T-cell (primary cell): ENCODE measurements at regions not wholly inside any gene's neighbourhood (a gene's known extent, or its start where the extent isn't known, plus 50 kb on each side); places are given as distances from the start of the nearest gene placed in this dataset.

Experiments
- ATAC-seq, 4 experiments: fragments of 200-7000 bp in 3 of 4; fragments of 150-1000 bp in 1 of 4; cut with Tn5 transposase; replicated peaks in 1 of 4; 1 replicate in 3 of 4; 2 replicates in 1 of 4; pipeline ENCODE4 v1.10.0; 2021; ENCODE audit warnings: moderate library complexity in 3 of 4, mild to moderate bottlenecking in 2 of 4, moderate number of reproducible peaks in 1 of 4
- CTCF ChIA-PET, 2 donors: fragments of 300-600 bp; sonication (Branson Sonifier 250); formaldehyde crosslinking; loops; one replicate each; lab custom pipeline; 2022; ENCODE audit warnings: antibody characterized with exemption in 2 of 2; lab: Charles Lee
- POLR2A ChIA-PET, 2 donors: fragments of 300-600 bp; sonication (Branson Sonifier 250); formaldehyde crosslinking; loops; one replicate each; lab custom pipeline; 2022; ENCODE audit warnings: antibody characterized with exemption in 2 of 2; lab: Charles Lee
- DNase-seq, 35 experiments: peaks; one replicate each; pipeline versions ENCODE4 v3.0.0 to v3.0.0-alpha.2; 2013 to 2023
- H3K27ac ChIP-seq: one replicate; pipeline ENCODE4 v1.5.1; 2013; ENCODE audit warnings: low read length
- H3K27me3 ChIP-seq, 2 experiments: replicated peaks in 1 of 2; 1 replicate in 1 of 2; 2 replicates in 1 of 2; pipeline versions ENCODE4 v1.6.1 to v1.7.0; 2013; ENCODE audit warnings: low read length in 1 of 2, mixed read lengths in 1 of 2; ENCODE audit not compliant: control insufficient read depth in 2 of 2, insufficient read depth in 2 of 2; ENCODE audit errors: extremely low read depth in 1 of 2
- H3K36me3 ChIP-seq, 2 donors: 1 replicate in 1 of 2; 2 replicates in 1 of 2; pipeline versions ENCODE4 v1.6.1 to v1.7.0; 2013; ENCODE audit warnings: low read length in 1 of 2; ENCODE audit not compliant: control insufficient read depth in 2 of 2, insufficient read depth in 1 of 2; ENCODE audit errors: extremely low read depth in 1 of 2
- H3K4me1 ChIP-seq, 2 experiments: 1 replicate in 1 of 2; 2 replicates in 1 of 2; pipeline versions ENCODE4 v1.6.1 to v1.7.0; 2013; ENCODE audit warnings: low read length in 2 of 2, mixed read lengths in 1 of 2; ENCODE audit not compliant: insufficient read depth in 2 of 2, control insufficient read depth in 1 of 2; ENCODE audit errors: extremely low read depth in 1 of 2
- H3K4me3 ChIP-seq, 2 donors: 1 replicate in 1 of 2; 2 replicates in 1 of 2; pipeline versions ENCODE4 v1.5.1 to v1.7.0; 2013; ENCODE audit warnings: mild to moderate bottlenecking in 2 of 2, low read length in 1 of 2, moderate library complexity in 1 of 2; ENCODE audit not compliant: control insufficient read depth in 1 of 2; ENCODE audit errors: extremely low read depth in 1 of 2
- H3K9me3 ChIP-seq: 2 replicates; pipeline ENCODE4 v1.7.0; 2013
- H3K27ac Mint-ChIP-seq, 2 donors: one replicate each; pipeline ENCODE4 v1.8.0; 2020 to 2021; ENCODE audit warnings: mild to moderate bottlenecking in 2 of 2, mixed read lengths in 2 of 2
- H3K27me3 Mint-ChIP-seq, 2 donors: one replicate each; pipeline ENCODE4 v1.8.0; 2021 to 2022; ENCODE audit warnings: mixed read lengths in 2 of 2
- H3K36me3 Mint-ChIP-seq: one replicate; pipeline ENCODE4 v1.8.0; 2021; ENCODE audit warnings: mixed read lengths
- H3K4me1 Mint-ChIP-seq, 3 donors: one replicate each; pipeline ENCODE4 v1.8.0; 2020 to 2022; ENCODE audit warnings: mixed read lengths in 3 of 3, mild to moderate bottlenecking in 1 of 3
- H3K4me3 Mint-ChIP-seq, 3 donors: one replicate each; pipeline ENCODE4 v1.8.0; 2020 to 2022; ENCODE audit warnings: mild to moderate bottlenecking in 3 of 3, mixed read lengths in 3 of 3, moderate library complexity in 3 of 3
- H3K9me3 Mint-ChIP-seq, 3 donors: one replicate each; pipeline ENCODE4 v1.8.0; 2020 to 2022; ENCODE audit warnings: mixed read lengths in 3 of 3
- WGBS: methylation state at CpG from one replicate; pipeline ENCODE4 v1.1.5; 2013; ENCODE audit warnings: missing lambda C conversion rate; ENCODE audit not compliant: insufficient coverage; 5-methylcytosine and 5-hydroxymethylcytosine counted together

GRCh38 chr6:165910184-165910966 is 247.3 kb upstream of the PDE10A start:
- H3K27ac Mint-ChIP-seq: no peak overlapping the region
- ChIA-PET POLR2A (no interaction called here), CTCF (no interaction called here)
- no peaks in the 10 kb centered on the region for H3K4me1 Mint-ChIP-seq
- peaks cover 0 to 13% of the 10 kb centered on the region in 2 experiments for H3K27me3 ChIP-seq
- no peaks in the 10 kb centered on the region for H3K9me3 ChIP-seq
- no peaks in the 10 kb centered on the region for H3K36me3 ChIP-seq
- DNase-seq (no peak), ATAC-seq (no peak)
- no peaks in the 10 kb centered on the region for H3K36me3 Mint-ChIP-seq
- no peaks in the 10 kb centered on the region for H3K4me1 ChIP-seq
- no peak overlapping the region for H3K4me3 Mint-ChIP-seq
- H3K9me3 Mint-ChIP-seq: peaks cover 0 to 8% (median 2%) of the 10 kb centered on the region in 3 donors
- no peak overlapping the region for H3K27ac ChIP-seq
- H3K27me3 Mint-ChIP-seq: peaks cover 10 to 15% of the 10 kb centered on the region in 2 donors
- 92% methylated on average over 8 of the region's 11 CpGs for WGBS
- no peak overlapping the region for H3K4me3 ChIP-seq

- Histone ChIP-seq H3K27ac (no peak overlapping the region), H3K36me3 (no peaks in the 10 kb centered on the region), H3K9me3 (no peaks in the 10 kb centered on the region), H3K4me1 (no peaks in the 10 kb centered on the region), H3K27me3 (peaks cover 0 to 13% of the 10 kb centered on the region in 2 experiments), H3K4me3 (no peak overlapping the region)
- H3K27ac Mint-ChIP-seq: no peak overlapping the region
- ChIA-PET POLR2A (no interaction called here), CTCF (no interaction called here)
- peaks cover 15 to 21% of the 10 kb centered on the region in 2 donors for H3K27me3 Mint-ChIP-seq
- peaks cover 0 to 12% (median 2%) of the 10 kb centered on the region in 3 donors for H3K9me3 Mint-ChIP-seq
- 82% methylated on average over 4 of the region's 7 CpGs for WGBS
- H3K36me3 Mint-ChIP-seq: no peaks in the 10 kb centered on the region
- DNase-seq: no peak
- no peak for ATAC-seq
- no peaks in the 10 kb centered on the region for H3K4me1 Mint-ChIP-seq
- no peak overlapping the region for H3K4me3 Mint-ChIP-seq
These were observed 243.7 kb upstream of the PDE10A start for GRCh38 chr6:165906736-165907135.

GRCh38 chr6:165905744-165906143 is 242.7 kb upstream of the PDE10A start:
- Histone ChIP-seq H3K27me3 (peaks cover 0 to 19% of the 10 kb centered on the region in 2 experiments), H3K9me3 (no peaks in the 10 kb centered on the region), H3K27ac (no peak overlapping the region), H3K36me3 (no peaks in the 10 kb centered on the region), H3K4me3 (no peak overlapping the region), H3K4me1 (no peaks in the 10 kb centered on the region)
- H3K36me3 Mint-ChIP-seq: no peaks in the 10 kb centered on the region
- WGBS: no CpG with 5 or more reads among the region's 2 CpGs
- H3K4me1 Mint-ChIP-seq: no peaks in the 10 kb centered on the region
- H3K27ac Mint-ChIP-seq: no peak overlapping the region
- H3K9me3 Mint-ChIP-seq: peaks cover 0 to 12% (median 2%) of the 10 kb centered on the region in 3 donors
- DNase-seq (no peak), ATAC-seq (no peak)
- ChIA-PET CTCF (no interaction called here), POLR2A (no interaction called here)
- no peak overlapping the region for H3K4me3 Mint-ChIP-seq
- peaks cover 15 to 21% of the 10 kb centered on the region in 2 donors for H3K27me3 Mint-ChIP-seq

- no peak overlapping the region for H3K4me3 Mint-ChIP-seq
- 83% methylated on average over 5 of the region's 10 CpGs for WGBS
- H3K27ac ChIP-seq: no peak overlapping the region
- no peaks in the 10 kb centered on the region for H3K4me1 Mint-ChIP-seq
- peaks cover 0 to 17% of the 10 kb centered on the region in 2 experiments for H3K27me3 ChIP-seq
- no peak overlapping the region for H3K27ac Mint-ChIP-seq
- H3K9me3 Mint-ChIP-seq: peaks cover 0 to 5% (median 0%) of the 10 kb centered on the region in 3 donors
- H3K9me3 ChIP-seq: no peaks in the 10 kb centered on the region
- POLR2A ChIA-PET: no interaction called here
- ATAC-seq (no peak), DNase-seq (no peak)
- H3K36me3 Mint-ChIP-seq: no peaks in the 10 kb centered on the region
- no peak overlapping the region for H3K4me3 ChIP-seq
- H3K27me3 Mint-ChIP-seq: peaks cover 10 to 20% of the 10 kb centered on the region in 2 donors
- no peaks in the 10 kb centered on the region for H3K36me3 ChIP-seq
- CTCF ChIA-PET: no interaction called here
- no peaks in the 10 kb centered on the region for H3K4me1 ChIP-seq
These were observed 237.9 kb upstream of the PDE10A start for GRCh38 chr6:165900970-165901369.

- H3K27me3 ChIP-seq: peaks cover 0 to 19% of the 10 kb centered on the region in 2 experiments
- H3K4me3 ChIP-seq: no peak overlapping the region
- ATAC-seq (no peak), DNase-seq (no peak)
- H3K27ac ChIP-seq: no peak overlapping the region
- ChIA-PET POLR2A (no interaction called here), CTCF (no interaction called here)
- WGBS: 66% methylated on average over 6 of the region's 6 CpGs
- H3K4me1 Mint-ChIP-seq: no peaks in the 10 kb centered on the region
- no peaks in the 10 kb centered on the region for H3K4me1 ChIP-seq
- no peaks in the 10 kb centered on the region for H3K9me3 ChIP-seq
- H3K9me3 Mint-ChIP-seq: peaks cover 0 to 4% (median 0%) of the 10 kb centered on the region in 3 donors
- H3K4me3 Mint-ChIP-seq: no peak overlapping the region
- H3K27me3 Mint-ChIP-seq: peaks cover 10 to 20% of the 10 kb centered on the region in 2 donors
- no peaks in the 10 kb centered on the region for H3K36me3 ChIP-seq
- H3K27ac Mint-ChIP-seq: no peak overlapping the region
- H3K36me3 Mint-ChIP-seq: no peaks in the 10 kb centered on the region
These were observed 236.6 kb upstream of the PDE10A start for GRCh38 chr6:165899611-165900010.

GRCh38 chr6:165895421-165896165 is 232.6 kb upstream of the PDE10A start:
- CTCF ChIA-PET: interaction anchor here in 1 of 2 donors (0.6 kb wide), 1 partner anchor 62 kb away, joined by 4 read pairs; no protein-coding TSS in a partner anchor
- Histone ChIP-seq H3K4me1 (no peaks in the 10 kb centered on the region), H3K9me3 (no peaks in the 10 kb centered on the region), H3K36me3 (no peaks in the 10 kb centered on the region), H3K4me3 (no peak overlapping the region), H3K27me3 (peaks cover 0 to 24% of the 10 kb centered on the region in 2 experiments), H3K27ac (no peak overlapping the region)
- WGBS: 60% methylated on average over 5 of the region's 10 CpGs
- DNase-seq: no peak
- H3K9me3 Mint-ChIP-seq: no peaks in the 10 kb centered on the region
- no peak for ATAC-seq
- no peak overlapping the region for H3K4me3 Mint-ChIP-seq
- H3K4me1 Mint-ChIP-seq: no peaks in the 10 kb centered on the region
- H3K27me3 Mint-ChIP-seq: peaks cover 14 to 30% of the 10 kb centered on the region in 2 donors
- POLR2A ChIA-PET: no interaction called here
- H3K27ac Mint-ChIP-seq: no peak overlapping the region
- no peaks in the 10 kb centered on the region for H3K36me3 Mint-ChIP-seq
